Heart left ventricle (tissue), 13 donors: ENCODE measurements at regions not wholly inside any gene's neighbourhood (a gene's known extent, or its start where the extent isn't known, plus 50 kb on each side); places are given as distances from the start of the nearest gene placed in this dataset.

Experiments used
- POLR2A ChIP-seq, 2 donors: fragments of 450-650 bp; IDR thresholded peaks; one replicate each; pipeline ENCODE4 v1.6.1; 2017; ENCODE audit warnings: antibody characterized with exemption in 2 of 2, mild to moderate bottlenecking in 2 of 2, moderate library complexity in 2 of 2
- TF ChIP-seq, protein P1 (sequence below), 12 donors: fragments of 200-600 bp; sonication (generic) in 4 of 12; IDR thresholded peaks; one replicate each; pipeline versions ENCODE4 v1.5.0 to v1.8.0; 2018 to 2022; ENCODE audit warnings: antibody characterized with exemption in 12 of 12, mild to moderate bottlenecking in 5 of 12
- donor health status: ischemic (EF 13 %, LVEDD 7.1; RV severe dilation, severe dysfunction).
- donor health status: DM: no; HTN: yes; CAD: no.
- donor health status: DM: no; HTN: no; CAD: no.
- donor health status: ischemic (EF 25% LVEDD 6.9; RV normal size, moderate dysfunction).
- donor health status: ischemic (EF 25% LVEDD 5.7; RV mildly dilated, moderate dysfunction).
- donor health status: ischemic (EF 35%, LVEDD 5.7; RV mildly dilated, moderate dysfunction).
- donor health status: nonischemic (EF 11% LVEDD 7.7; RV severe dilation, severe dysfunction).
- donor health status: DM: yes; HTN: yes; CAD: no.
- donor health status: PGD.
- donor health status: ischemic (EF 29% LVEDD 5.4; RV normal size, mild dysfunction).
- donor health status: nonischemic (EF 23%, LVEDD 6.1; RV moderate dilation, normal function).

DNA sequence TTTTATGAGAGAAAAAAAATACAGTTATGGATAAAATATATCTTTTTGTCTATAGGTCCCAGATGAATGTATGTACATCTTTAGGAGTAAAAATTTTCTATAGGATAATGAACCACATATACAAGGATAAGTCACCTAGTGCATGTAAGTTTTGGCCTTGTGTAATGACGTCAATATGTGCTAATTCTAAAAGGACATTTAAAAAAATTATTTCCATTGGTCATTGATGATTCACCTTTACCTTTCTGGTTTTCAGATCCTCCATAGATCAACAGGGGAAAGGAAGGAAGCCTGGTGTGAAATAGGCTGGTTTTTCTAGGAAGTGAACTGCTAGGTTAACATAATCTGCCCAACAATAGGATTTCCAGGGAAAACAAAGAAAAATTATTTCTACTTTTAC is 684.3 kb upstream of the SOX9 start:
- TF ChIP-seq, protein P1, sequence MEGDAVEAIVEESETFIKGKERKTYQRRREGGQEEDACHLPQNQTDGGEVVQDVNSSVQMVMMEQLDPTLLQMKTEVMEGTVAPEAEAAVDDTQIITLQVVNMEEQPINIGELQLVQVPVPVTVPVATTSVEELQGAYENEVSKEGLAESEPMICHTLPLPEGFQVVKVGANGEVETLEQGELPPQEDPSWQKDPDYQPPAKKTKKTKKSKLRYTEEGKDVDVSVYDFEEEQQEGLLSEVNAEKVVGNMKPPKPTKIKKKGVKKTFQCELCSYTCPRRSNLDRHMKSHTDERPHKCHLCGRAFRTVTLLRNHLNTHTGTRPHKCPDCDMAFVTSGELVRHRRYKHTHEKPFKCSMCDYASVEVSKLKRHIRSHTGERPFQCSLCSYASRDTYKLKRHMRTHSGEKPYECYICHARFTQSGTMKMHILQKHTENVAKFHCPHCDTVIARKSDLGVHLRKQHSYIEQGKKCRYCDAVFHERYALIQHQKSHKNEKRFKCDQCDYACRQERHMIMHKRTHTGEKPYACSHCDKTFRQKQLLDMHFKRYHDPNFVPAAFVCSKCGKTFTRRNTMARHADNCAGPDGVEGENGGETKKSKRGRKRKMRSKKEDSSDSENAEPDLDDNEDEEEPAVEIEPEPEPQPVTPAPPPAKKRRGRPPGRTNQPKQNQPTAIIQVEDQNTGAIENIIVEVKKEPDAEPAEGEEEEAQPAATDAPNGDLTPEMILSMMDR (IDR thresholded peaks at IDR 0.05), result no peak
- TF ChIP-seq POLR2A (IDR thresholded peaks at IDR 0.05), result no peak
